ENCODE measurements at regions not wholly inside any gene's neighbourhood (a gene's known extent, or its start where the extent isn't known, plus 50 kb on each side); places are given as distances from the start of the nearest gene placed in this dataset.

DNA sequence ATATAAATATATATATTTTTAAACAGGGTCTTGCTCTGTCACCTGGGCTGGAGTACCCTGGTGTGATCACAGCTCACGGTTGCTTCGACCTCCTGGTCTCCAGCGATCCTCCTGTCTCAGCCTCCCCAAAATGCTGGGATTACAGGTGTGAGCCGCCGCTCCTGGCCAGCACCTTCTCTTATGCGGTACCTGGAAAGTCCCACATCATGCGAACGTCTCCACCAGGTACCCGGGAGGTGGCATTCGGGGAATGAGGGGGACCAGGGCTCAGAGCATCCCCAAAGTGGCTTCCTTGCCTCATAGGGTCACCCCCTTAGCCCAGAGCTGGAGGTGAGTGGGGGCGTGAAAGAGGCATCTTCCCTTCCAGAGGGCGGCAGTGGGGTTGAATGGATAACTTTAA lies 84.0 kb upstream of the PPP2R3B start:
- TF ChIP-seq POLR2A (IDR thresholded peaks at IDR 0.05) = no peak
- TF ChIP-seq, protein P1, sequence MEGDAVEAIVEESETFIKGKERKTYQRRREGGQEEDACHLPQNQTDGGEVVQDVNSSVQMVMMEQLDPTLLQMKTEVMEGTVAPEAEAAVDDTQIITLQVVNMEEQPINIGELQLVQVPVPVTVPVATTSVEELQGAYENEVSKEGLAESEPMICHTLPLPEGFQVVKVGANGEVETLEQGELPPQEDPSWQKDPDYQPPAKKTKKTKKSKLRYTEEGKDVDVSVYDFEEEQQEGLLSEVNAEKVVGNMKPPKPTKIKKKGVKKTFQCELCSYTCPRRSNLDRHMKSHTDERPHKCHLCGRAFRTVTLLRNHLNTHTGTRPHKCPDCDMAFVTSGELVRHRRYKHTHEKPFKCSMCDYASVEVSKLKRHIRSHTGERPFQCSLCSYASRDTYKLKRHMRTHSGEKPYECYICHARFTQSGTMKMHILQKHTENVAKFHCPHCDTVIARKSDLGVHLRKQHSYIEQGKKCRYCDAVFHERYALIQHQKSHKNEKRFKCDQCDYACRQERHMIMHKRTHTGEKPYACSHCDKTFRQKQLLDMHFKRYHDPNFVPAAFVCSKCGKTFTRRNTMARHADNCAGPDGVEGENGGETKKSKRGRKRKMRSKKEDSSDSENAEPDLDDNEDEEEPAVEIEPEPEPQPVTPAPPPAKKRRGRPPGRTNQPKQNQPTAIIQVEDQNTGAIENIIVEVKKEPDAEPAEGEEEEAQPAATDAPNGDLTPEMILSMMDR (IDR thresholded peaks at IDR 0.05) = no peak

All from lower leg skin (tissue), 3 donors.